SK-N-MC (cell line): ENCODE measurements at regions not wholly inside any gene's neighbourhood (a gene's known extent, or its start where the extent isn't known, plus 50 kb on each side); places are given as distances from the start of the nearest gene placed in this dataset.

Experiments used
- DNase-seq: peaks from one replicate; pipeline ENCODE4 v3.0.0-alpha.2; 2011; ENCODE audit warnings: low read depth, low spot score
- H3K27ac ChIP-seq: fragments of 200-600 bp; sonication (generic); 2 replicates; pipeline ENCODE4 v1.5.1; 2016; ENCODE audit warnings: mixed run types
- H3K36me3 ChIP-seq: fragments of 200-600 bp; sonication (generic); 2 replicates; pipeline ENCODE4 v1.6.1; 2017; ENCODE audit warnings: antibody characterized with exemption, low read length, mixed read lengths; ENCODE audit not compliant: insufficient read depth
- H3K4me3 ChIP-seq: fragments of 200-600 bp; sonication (generic); 2 replicates; pipeline ENCODE4 v1.5.1; 2016
- H3K9ac ChIP-seq: fragments of 200-600 bp; sonication (generic); 2 replicates; pipeline ENCODE4 v1.8.0; 2017; ENCODE audit warnings: mixed run types, mixed read lengths; ENCODE audit not compliant: insufficient read length
- H3K9me3 ChIP-seq: fragments of 200-600 bp; sonication (generic); 2 replicates; pipeline ENCODE4 v1.6.1; 2017; ENCODE audit warnings: low read depth, mild to moderate bottlenecking, antibody characterized with exemption, low read length, moderate library complexity, mixed read lengths
- EZH2 ChIP-seq: fragments of 200-600 bp; sonication (generic); IDR thresholded peaks from one replicate; pipeline ENCODE4 v1.6.1; 2017; ENCODE audit warnings: antibody characterized with exemption
- FOXP2 ChIP-seq: optimal IDR thresholded peaks from 2 replicates; pipeline ENCODE3; 2011; ENCODE audit warnings: mild to moderate bottlenecking, moderate library complexity; ENCODE audit not compliant: insufficient read depth; ENCODE audit errors: extremely low read length, control extremely low read depth
- POLR2AphosphoS5 ChIP-seq: IDR thresholded peaks from 2 replicates; pipeline ENCODE4 v1.6.1; 2012; ENCODE audit warnings: mild to moderate bottlenecking, low read depth, low read length, borderline replicate concordance

DNA sequence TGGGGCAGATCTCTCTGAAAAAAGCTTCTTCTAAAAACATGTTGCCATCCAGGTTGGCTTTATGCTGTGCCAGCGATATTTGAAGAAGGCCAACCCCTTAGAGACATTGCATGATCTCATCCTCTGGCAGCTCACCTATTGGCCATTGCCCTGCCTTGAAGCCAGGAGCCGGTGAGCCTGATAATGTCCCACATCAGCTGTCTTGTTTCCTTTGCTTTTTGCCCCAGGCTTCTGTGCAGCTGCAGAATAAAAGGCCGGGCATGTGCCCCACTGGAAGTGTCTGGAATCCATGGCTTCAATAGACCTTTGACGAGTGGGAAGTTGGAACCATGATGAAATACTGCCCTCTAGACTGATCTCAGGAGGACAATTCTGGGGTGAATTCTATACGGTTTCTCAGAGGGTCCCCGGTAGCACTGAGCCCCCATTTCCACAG lies 523.5 kb upstream of the ZEB2 start:
- TF ChIP-seq EZH2: no peak
- no peak for TF ChIP-seq FOXP2
- peak; percentile 65 for TF ChIP-seq POLR2AphosphoS5
- Histone ChIP-seq H3K9ac (peak overlapping the region; percentile 54), H3K4me3 (no peak overlapping the region), H3K27ac (peak overlapping the region; percentile 92), H3K9me3 (no peaks in the 10 kb centered on the region), H3K36me3 (no peaks in the 10 kb centered on the region)
- peak; percentile 73 for DNase-seq

DNA sequence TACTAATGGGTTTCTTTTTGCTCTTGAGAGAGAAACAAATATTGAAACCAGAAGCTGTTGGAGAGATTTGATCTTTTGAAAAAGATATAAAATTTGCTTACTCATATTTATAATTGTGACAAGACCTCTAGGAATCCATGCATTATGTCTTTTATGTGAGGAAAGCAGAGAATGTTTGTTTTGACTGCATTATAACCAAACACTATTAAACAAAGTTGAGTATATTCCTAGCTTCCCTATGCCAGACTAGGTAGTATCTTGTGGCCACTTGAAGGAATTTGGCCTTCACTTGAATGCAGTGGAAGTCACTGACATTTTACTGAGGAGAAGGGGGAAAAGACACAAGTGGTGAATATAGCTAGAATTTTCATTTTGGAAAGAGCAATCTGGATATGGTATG lies 521.8 kb upstream of the ZEB2 start:
- Histone ChIP-seq H3K4me3 (no peak overlapping the region), H3K36me3 (no peaks in the 10 kb centered on the region), H3K9me3 (no peaks in the 10 kb centered on the region), H3K27ac (peak overlapping the region; percentile 64), H3K9ac (no peak overlapping the region)
- no peak for DNase-seq
- no peak for TF ChIP-seq POLR2AphosphoS5
- no peak for TF ChIP-seq EZH2
- TF ChIP-seq FOXP2: no peak

DNA sequence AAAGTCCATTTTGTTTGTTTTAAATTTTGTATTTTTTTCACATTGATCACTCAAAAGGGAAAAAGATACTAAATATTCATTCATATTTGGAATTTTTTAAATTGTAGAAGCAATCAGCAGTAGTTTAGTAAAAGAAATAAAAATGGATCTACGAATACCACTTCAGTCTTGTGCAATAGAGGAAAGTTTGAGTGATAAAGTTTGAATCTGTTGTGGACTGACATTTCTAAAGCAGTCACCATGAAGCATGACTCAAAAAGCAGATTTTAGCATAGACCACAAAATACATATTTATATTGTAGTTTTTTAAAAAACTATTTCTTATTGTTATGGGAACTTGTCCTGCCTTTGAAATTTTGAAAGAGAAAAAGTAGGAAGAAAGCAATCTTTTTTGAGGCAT lies 520.5 kb upstream of the ZEB2 start:
- Histone ChIP-seq H3K27ac (peak overlapping the region; percentile 16; the same call in 1 of the 2 replicates), H3K4me3 (no peak overlapping the region), H3K9me3 (no peaks in the 10 kb centered on the region), H3K36me3 (no peaks in the 10 kb centered on the region), H3K9ac (no peak overlapping the region)
- no peak for TF ChIP-seq POLR2AphosphoS5
- no peak for DNase-seq

DNA sequence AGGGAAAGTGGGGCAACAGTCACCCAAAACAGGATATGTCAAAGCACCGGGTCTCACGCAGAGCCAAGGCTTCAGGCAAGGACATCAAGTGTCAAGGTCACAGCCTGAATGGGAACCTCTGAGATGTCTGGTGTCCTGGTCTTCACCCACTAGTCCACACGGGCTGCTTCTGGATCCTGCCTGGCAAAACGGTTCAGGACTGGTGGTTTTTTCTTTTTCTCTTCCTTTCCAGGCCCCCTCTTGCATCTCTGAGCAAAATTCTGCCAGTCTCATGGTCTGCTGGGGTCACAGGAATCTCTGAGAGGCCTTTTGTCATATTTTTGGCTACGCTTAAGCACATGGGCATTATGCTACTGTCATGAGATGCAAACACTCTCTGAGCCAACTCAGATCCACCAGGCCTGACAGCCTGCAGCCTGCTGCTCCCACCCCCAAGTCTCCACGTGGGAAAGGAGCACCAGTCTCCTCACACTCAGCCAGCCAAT lies 518.2 kb upstream of the ZEB2 start:
- Histone ChIP-seq H3K27ac (peak overlapping the region; percentile 59), H3K36me3 (no peaks in the 10 kb centered on the region), H3K4me3 (no peak overlapping the region), H3K9ac (no peak overlapping the region), H3K9me3 (no peaks in the 10 kb centered on the region)
- TF ChIP-seq FOXP2 (no peak), POLR2AphosphoS5 (0 out of 2 replicates have a peak, but pooled peaks have one; percentile 35)
- no peak for DNase-seq

- no peak for TF ChIP-seq EZH2
- TF ChIP-seq FOXP2: no peak
- TF ChIP-seq POLR2AphosphoS5: no peak
- peak overlapping the region; percentile 34 for H3K9ac ChIP-seq
- no peaks in the 10 kb centered on the region for H3K9me3 ChIP-seq
- no peaks in the 10 kb centered on the region for H3K36me3 ChIP-seq
- no peak for DNase-seq
- H3K27ac ChIP-seq: peak overlapping the region; percentile 37; the same call in 1 of the 2 replicates
- peak overlapping the region; percentile 15 for H3K4me3 ChIP-seq
Observed at GRCh38 chr2:145036421-145037011, 516.6 kb upstream of the ZEB2 start.

DNA sequence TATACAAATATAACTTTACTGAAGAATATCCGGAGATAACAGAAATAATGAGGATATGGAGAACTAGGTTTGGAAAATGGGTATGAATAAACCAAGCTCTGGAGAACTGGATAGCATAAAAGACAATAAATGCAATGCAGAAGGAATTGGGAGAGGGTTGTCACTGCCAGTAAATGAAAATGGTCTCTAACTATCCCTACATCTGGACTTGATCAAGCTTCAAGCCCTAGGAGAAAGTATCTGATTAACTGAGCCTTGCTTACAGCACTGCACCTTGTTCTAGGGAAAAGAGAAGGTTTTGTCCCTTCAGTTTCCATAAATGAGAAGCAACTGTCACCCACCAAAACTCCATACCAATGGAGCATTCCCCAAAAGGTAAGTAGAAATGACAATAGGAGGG lies 514.6 kb upstream of the ZEB2 start:
- Histone ChIP-seq H3K4me3 (no peak overlapping the region), H3K36me3 (no peaks in the 10 kb centered on the region), H3K9me3 (no peaks in the 10 kb centered on the region), H3K27ac (no peak overlapping the region), H3K9ac (no peak overlapping the region)
- TF ChIP-seq EZH2 (no peak), POLR2AphosphoS5 (no peak), FOXP2 (no peak)
- DNase-seq: no peak

GRCh38 chr2:145033438-145033837 lies 513.5 kb upstream of the ZEB2 start:
- no peaks in the 10 kb centered on the region for H3K9me3 ChIP-seq
- no peak overlapping the region for H3K27ac ChIP-seq
- TF ChIP-seq FOXP2 (no peak), EZH2 (no peak), POLR2AphosphoS5 (no peak)
- no peaks in the 10 kb centered on the region for H3K36me3 ChIP-seq
- DNase-seq: no peak
- no peak overlapping the region for H3K9ac ChIP-seq
- no peak overlapping the region for H3K4me3 ChIP-seq

- H3K36me3 ChIP-seq: no peaks in the 10 kb centered on the region
- no peak overlapping the region for H3K4me3 ChIP-seq
- no peak overlapping the region for H3K27ac ChIP-seq
- H3K9me3 ChIP-seq: no peaks in the 10 kb centered on the region
- no peak for DNase-seq
- H3K9ac ChIP-seq: no peak overlapping the region
- TF ChIP-seq EZH2: no peak
- TF ChIP-seq POLR2AphosphoS5: no peak
Observed at GRCh38 chr2:145032791-145033190, 512.9 kb upstream of the ZEB2 start.

DNA sequence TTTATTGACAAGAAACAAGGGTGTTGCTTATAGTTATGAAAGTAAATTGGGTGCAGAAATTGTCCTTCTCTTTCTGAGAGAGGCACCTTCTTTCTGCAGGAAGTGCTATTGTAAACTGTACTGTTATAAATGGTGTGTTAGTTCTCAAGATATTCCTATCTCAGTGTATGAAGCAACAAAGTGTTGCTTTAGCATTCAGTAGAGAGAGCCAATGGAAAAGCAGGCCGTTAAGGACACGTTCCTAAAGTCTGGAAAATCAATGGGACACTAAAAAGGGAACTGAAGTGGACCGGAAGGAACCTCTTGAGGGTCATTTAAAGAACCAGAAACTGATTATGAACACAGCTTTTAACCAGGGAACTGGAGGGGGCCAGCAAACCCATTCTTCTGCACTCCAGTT lies 510.0 kb upstream of the ZEB2 start:
- no peak overlapping the region for H3K27ac ChIP-seq
- no peaks in the 10 kb centered on the region for H3K36me3 ChIP-seq
- DNase-seq: no peak
- TF ChIP-seq POLR2AphosphoS5 (no peak), FOXP2 (no peak)
- no peak overlapping the region for H3K9ac ChIP-seq
- H3K4me3 ChIP-seq: no peak overlapping the region
- H3K9me3 ChIP-seq: no peaks in the 10 kb centered on the region
